NCI-H748 (cell line): ENCODE measurements at regions not wholly inside any gene's neighbourhood (a gene's known extent, or its start where the extent isn't known, plus 50 kb on each side); places are given as distances from the start of the nearest gene placed in this dataset.
A peak's percentile ranks its signal among the peaks of the same experiment; 100 is the strongest.
"Not testable (repeated sequence)": the region's sequence is repeated elsewhere in the genome, so short reads cannot be mapped to it uniquely, and the experiment has no call there.

Experiments used
- DNase-seq: peaks from one replicate; lab custom pipeline; 2025; ENCODE audit not compliant: unreplicated experiment; lab: John Stamatoyannopoulos, UW

DNA sequence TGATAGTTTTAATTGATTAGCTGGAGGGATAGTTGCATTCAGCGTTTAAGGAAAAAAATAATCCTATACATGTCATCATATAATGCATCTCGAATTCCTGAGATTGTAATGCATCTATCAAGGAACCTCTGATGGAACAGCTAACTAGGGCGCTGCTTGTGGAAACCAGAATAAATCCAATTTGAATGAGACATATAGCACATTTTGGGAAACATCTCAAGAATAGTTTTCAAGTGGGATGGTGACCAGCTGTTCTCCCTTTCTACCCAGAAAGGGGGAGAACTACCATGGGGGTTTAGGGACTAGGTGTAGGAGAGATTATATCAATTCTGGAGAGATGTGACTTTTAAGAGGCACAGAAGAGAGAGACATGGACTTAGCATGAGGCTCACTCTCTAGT is 319.3 kb upstream of the BRINP1 start:
- no peak for DNase-seq

GRCh38 chr9:119677811-119678505 is 308.7 kb upstream of the BRINP1 start:
- no peak for DNase-seq

GRCh38 chr9:119675951-119676350 is 306.7 kb upstream of the BRINP1 start:
- peak; percentile 79 for DNase-seq

GRCh38 chr9:119672763-119673162 is 303.5 kb upstream of the BRINP1 start:
- not testable (repeated sequence) for DNase-seq

- no peak for DNase-seq
Measured at GRCh38 chr9:119667916-119668315, 298.7 kb upstream of the BRINP1 start.

DNA sequence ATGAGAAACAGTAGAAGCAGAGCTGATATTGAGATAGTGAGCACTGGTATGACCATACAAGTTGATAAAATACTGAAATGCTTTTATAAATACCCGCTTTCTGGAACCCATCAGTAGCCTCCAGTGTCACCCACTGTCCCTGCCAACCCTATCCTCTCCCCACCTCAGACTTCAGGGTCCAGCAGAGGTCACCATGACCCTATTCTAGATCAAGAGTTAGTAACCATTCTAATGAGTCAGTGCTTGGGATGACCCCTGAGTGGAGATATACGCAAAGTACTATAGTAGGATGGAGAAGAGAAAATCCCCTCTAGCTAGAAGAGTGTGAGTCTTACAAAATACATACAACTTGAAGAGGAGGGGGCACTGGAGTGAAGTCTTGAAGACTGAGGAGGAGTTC is 297.9 kb upstream of the BRINP1 start:
- DNase-seq: no peak

- DNase-seq: no peak
Measured at GRCh38 chr9:119662329-119662728, 293.1 kb upstream of the BRINP1 start.

DNA sequence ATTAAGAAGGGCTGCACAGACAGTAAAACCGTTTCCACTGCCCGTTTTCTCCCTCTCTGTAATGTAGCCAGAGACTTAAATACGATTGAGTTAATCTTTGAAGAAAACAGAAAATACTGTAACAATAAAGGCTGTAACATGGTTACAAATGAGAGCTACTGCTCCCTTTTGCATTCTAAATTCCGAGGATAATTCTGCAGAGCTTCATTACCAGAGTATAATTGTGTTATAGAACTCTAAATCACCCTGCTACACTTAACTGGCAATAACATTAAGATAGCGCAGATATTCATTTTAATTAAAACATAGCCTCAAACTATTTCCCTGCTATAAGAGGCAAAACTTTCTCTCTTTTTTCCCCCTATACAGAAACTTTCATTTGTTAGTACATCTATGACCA is 283.7 kb upstream of the BRINP1 start:
- DNase-seq: no peak

GRCh38 chr9:119649205-119649604 is 280.0 kb upstream of the BRINP1 start:
- no peak for DNase-seq

DNA sequence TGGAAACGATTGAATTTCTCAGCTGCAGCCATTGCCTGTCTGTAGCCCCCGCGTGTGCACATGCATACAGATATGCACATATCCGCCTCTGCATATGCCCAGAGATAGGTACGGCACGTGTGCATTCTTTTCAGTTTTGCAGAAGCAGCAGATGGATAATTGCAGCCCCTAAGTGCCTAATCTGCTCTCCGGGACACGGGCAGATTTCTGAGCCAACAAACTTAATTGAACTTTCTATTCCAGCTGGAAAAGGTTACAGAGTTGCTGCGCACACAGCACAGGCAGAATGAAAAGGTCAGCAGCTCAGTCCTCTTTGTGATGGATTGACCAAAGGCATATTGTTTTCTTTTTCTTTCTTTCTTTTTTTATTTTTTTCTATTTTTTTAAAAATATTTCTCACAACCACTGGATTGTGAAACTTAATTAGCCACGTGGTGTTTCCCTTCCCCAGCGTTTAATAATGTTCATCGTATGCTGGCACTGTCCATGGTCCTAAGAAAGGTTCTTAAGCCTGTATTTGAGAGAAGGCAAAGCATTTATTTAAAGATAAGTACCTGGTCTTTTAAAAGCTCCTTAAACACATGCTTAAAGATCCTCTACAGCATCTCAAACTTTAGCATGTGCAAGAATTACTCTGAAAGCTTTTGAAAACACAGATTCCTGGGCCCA is 270.2 kb upstream of the BRINP1 start:
- DNase-seq: peak; percentile 47

DNA sequence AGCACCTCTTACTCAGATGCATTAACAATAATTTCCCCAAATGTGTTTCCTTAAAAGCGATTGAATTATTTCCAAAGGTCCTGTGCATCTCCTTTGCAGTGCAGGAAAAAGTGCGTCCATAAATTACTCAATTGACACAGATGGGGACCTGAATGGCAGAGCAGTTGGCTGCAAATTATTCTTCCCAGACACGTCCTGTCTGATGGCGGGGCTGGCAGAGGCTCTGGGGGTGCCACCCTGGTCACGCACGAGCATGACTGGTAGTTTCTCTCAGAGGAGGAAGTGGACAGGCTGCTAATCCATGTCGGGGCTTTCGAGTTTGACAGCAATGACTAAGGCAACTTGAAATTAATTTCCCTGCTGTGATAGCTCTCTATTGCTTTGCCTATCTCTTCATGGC is 264.8 kb upstream of the BRINP1 start:
- no peak for DNase-seq

DNA sequence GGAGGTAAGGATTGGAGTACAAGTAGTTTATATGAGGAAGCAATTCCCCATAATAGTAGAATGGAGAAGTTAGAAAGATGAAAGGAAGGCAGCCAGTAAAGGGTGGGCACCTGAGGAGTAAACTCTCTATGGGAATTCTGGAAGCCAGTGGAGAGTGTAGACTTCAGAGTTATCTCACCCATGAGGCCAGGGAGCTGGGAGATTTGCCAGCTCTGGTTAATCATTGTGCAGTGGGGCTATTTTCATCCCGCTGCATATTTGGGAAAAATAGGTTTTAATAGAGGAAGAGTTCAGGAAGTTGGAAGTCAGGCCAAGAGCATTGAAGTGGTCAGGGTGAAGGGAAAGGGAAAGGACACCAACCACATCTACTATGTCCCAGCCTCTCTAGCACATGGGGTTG is 242.3 kb upstream of the BRINP1 start:
- DNase-seq: no peak

DNA sequence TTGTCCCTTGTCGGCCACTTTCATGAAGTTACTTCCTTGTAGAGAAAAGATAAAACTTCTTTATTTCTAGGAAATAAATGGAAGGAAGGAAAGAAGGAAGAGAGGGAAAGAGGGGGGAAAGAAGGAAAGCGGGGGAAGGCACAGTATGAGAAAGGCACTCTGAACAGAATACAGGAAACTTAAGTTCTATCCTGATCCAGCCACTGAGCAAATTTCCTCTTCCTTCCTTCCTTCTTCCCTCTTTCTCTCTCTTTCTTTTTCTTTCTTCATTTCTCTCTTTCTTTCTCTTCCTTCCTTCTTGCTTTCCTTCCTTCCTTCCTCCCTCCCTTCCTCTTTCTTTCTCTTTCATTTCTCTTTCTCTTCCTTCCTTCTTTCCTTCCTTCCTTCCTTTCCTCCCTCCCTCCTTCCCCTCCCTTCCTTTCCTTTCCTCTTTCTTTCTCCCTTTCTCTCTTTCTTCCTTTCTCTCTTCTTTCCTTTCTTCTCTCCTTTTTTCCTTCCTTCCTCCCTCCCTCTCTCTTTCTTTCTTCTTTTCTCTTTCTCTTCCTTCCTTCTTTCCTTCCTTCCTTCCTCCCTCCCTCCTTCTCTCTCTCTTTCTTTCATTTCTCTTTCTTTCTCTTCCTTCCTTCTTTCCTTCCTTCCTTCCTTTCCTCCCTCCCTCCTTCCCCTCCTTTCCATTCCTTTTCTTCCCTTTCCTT is 240.2 kb upstream of the BRINP1 start:
- no peak for DNase-seq

- no peak for DNase-seq
Measured at GRCh38 chr9:119601632-119602031, 232.4 kb upstream of the BRINP1 start.

DNA sequence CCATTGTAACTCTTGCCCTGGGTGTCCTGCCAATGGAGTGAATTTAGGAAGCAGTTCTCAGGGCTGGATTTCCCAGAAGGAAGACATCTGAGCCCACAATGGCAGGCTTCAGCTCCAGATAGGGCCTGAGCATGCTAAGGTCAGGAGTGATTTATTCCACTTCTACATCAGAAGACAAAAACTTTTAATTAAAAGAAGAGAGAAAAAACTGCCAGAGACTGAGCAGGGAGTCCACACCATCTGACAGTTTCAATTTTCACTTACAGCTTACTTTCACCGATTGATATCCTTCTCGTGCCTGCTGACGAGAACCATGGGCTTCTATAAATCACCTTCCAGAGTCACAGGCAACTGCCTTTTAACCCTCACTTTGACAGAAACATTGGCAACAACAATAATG is 228.3 kb upstream of the BRINP1 start:
- DNase-seq: no peak

- DNase-seq: no peak
Measured at GRCh38 chr9:119596703-119597102, 227.5 kb upstream of the BRINP1 start.

GRCh38 chr9:119588874-119589744 is 219.9 kb upstream of the BRINP1 start:
- peak; percentile 70 for DNase-seq

DNA sequence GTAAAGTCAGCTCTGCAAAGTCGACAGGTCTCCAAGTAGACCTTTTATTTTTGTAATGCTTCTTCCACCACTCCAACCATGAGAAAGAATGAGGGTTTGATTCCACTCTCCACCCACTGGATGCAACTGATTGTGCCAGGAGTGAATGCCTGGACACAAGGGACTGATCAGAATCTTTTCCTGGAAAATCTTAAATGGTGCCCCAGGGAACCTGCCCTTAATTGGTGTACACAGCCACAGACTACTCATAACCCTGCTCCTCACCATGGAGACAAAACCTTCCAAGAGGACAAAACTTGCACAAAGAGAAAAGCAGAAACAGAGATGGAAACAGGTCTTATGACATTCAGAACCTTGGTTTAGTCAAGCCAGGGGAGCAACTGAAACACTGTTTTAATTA is 208.6 kb upstream of the BRINP1 start:
- DNase-seq: peak; percentile 10

DNA sequence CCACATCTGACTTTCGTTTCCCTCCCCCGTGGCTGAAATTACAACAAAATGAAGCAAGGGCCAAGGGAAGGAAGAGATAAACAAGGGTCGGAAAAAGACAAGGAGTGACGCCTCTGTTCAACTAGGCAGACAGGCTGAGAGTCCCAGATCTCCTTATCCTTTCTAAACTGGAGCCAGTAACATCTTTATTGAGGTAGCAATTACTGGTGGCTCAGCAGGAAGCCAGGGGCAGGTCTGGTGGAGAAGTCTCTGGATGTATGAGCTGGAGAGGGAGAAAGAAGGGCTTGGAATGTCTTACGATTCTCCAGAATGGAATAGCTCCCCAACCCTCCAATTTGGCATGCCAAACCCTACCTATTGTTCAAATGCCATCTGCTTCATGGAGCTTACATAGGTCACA is 190.8 kb upstream of the BRINP1 start:
- no peak for DNase-seq

DNA sequence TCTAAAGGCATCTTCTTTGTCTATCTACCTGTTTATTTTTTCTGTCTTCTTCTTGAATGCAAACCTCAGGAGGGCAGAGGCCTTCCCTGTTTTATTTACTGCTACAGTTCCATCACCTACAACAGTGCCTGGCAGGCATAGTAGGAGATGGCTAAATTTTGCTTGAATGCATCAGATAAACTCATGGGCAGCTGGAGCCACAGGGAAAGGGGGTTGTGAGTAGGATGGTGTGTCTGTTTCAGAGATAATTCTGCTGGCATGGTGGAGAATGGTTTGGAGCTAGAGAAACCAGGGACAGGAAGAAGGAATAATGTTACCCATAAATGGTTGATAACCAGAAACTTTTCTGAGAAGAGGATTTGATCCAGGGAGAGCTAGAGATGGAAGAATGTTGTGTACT is 189.8 kb upstream of the BRINP1 start:
- DNase-seq: no peak

DNA sequence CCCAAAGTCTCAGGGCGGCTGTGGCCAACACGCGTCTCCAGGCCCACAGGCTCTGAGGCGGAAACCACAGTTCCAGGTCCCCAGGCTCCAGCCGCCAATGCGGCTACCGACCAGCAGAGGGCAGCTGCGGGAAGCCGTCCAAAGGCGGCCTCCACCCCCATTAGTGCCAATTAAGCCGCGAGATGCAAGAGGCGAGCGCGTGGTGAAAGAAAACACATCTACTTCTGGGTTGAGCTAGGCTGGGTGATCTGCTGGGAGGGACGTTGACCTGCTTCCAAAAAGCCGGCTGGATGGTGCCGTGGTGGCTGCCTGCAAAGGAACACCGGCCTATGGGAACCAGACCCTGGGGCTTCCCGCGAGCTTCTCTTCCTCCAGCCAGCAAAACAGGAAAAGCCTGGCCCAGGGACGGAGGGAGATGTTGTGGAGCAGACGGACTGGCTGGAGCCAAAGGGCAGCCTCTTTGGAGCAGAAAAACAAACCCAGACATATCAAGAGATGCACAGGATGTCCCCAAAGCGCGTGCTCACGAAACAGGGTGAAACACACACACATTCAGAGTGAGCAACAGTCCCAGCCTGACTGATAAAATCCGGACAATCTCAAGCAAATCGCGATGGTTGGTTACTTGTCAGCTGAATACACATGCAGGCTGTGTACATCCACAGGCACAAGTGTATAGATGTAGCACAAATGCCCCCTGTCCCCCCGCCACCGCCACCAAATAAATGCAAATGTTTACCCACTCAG is 187.1 kb upstream of the BRINP1 start:
- DNase-seq: peak; percentile 94
